ENCODE measurements at regions not wholly inside any gene's neighbourhood (a gene's known extent, or its start where the extent isn't known, plus 50 kb on each side); places are given as distances from the start of the nearest gene placed in this dataset.

GRCh38 chr1:99476058-99476457 is 169.9 kb upstream of the PALMD start:
- Histone ChIP-seq H3K27me3 (ENCODE audit: control insufficient read depth in 2 of 2, insufficient read depth in 2 of 2, low read length in 2 of 2) (no peaks in the 10 kb centered on the region), H3K36me3 (replicated peaks in 1 of 2; ENCODE audit: control insufficient read depth in 1 of 2, insufficient read depth in 2 of 2, low read length in 2 of 2) (no peaks in the 10 kb centered on the region), H3K9ac (ENCODE audit: insufficient read depth, low read length, poor library complexity, severe bottlenecking) (no peak overlapping the region), H2AFZ (ENCODE audit: insufficient read depth, low read depth, low read length, poor library complexity, severe bottlenecking) (no peak overlapping the region), H3K4me3 (replicated peaks in 1 of 3; ENCODE audit: low read depth in 2 of 3, low read length in 3 of 3) (no peak overlapping the region), H3K27ac (ENCODE audit: low read depth in 1 of 2, low read length in 2 of 2) (no peak overlapping the region), H3K79me2 (ENCODE audit: insufficient read depth, low read length) (no peaks in the 10 kb centered on the region), H3K4me2 (replicated peaks; ENCODE audit: extremely low read depth, low read length, poor library complexity, severe bottlenecking) (no peak overlapping the region), H3K4me1 (ENCODE audit: control insufficient read depth in 1 of 2, insufficient read depth in 2 of 2, low read length in 2 of 2) (no peaks in the 10 kb centered on the region), H3K9me3 (replicated peaks in 1 of 2; ENCODE audit: control insufficient read depth in 1 of 2, insufficient read depth in 1 of 2, low read length in 2 of 2) (no peaks in the 10 kb centered on the region), H4K20me1 (ENCODE audit: insufficient read depth, low read length) (no peaks in the 10 kb centered on the region)
- Mint-ChIP-seq H3K4me3 (no peak overlapping the region), H3K9me3 (peaks cover 0 to 2% (median 0%) of the 10 kb centered on the region in 7 donors), H3K27ac (no peak overlapping the region), H3K4me1 (no peaks in the 10 kb centered on the region), H3K27me3 (ENCODE audit: low read depth in 3 of 3) (peaks cover 0 to 2% (median 1%) of the 10 kb centered on the region in 3 donors), H3K36me3 (no peaks in the 10 kb centered on the region)
- 83% methylated on average over 1 of the region's 3 CpGs for whole genome bisulfite sequencing (ENCODE audit: insufficient coverage)
- no peak for TF ChIP-seq CTCF (IDR thresholded peaks at IDR 0.05)
- no peak for DNase-seq
- intact Hi-C loops (cut with micrococcal nuclease), result no loop called here

- Histone ChIP-seq H3K27me3 (ENCODE audit: control insufficient read depth in 2 of 2, insufficient read depth in 2 of 2, low read length in 2 of 2) (no peaks in the 10 kb centered on the region), H2AFZ (ENCODE audit: insufficient read depth, low read depth, low read length, poor library complexity, severe bottlenecking) (no peak overlapping the region), H3K79me2 (ENCODE audit: insufficient read depth, low read length) (no peaks in the 10 kb centered on the region), H4K20me1 (ENCODE audit: insufficient read depth, low read length) (no peaks in the 10 kb centered on the region), H3K4me3 (replicated peaks in 1 of 3; ENCODE audit: low read depth in 2 of 3, low read length in 3 of 3) (no peak overlapping the region), H3K27ac (ENCODE audit: low read depth in 1 of 2, low read length in 2 of 2) (no peak overlapping the region), H3K36me3 (replicated peaks in 1 of 2; ENCODE audit: control insufficient read depth in 1 of 2, insufficient read depth in 2 of 2, low read length in 2 of 2) (no peaks in the 10 kb centered on the region), H3K4me1 (ENCODE audit: control insufficient read depth in 1 of 2, insufficient read depth in 2 of 2, low read length in 2 of 2) (no peaks in the 10 kb centered on the region), H3K9me3 (replicated peaks in 1 of 2; ENCODE audit: control insufficient read depth in 1 of 2, insufficient read depth in 1 of 2, low read length in 2 of 2) (no peaks in the 10 kb centered on the region), H3K9ac (ENCODE audit: insufficient read depth, low read length, poor library complexity, severe bottlenecking) (no peak overlapping the region), H3K4me2 (replicated peaks; ENCODE audit: extremely low read depth, low read length, poor library complexity, severe bottlenecking) (no peak overlapping the region)
- no peaks in the 10 kb centered on the region for H3K4me1 Mint-ChIP-seq
- H3K4me3 Mint-ChIP-seq, result no peak overlapping the region
- no peaks in the 10 kb centered on the region for H3K36me3 Mint-ChIP-seq
- DNase-seq, result peak in 2 of 3 donors; percentile 0 to 12
- peak; percentile 61 for TF ChIP-seq CTCF (IDR thresholded peaks at IDR 0.05)
- intact Hi-C loops (cut with micrococcal nuclease), result no loop called here
- H3K9me3 Mint-ChIP-seq, result no peaks in the 10 kb centered on the region
- H3K27me3 Mint-ChIP-seq (ENCODE audit: low read depth in 3 of 3), result peaks cover 0 to 1% (median 0%) of the 10 kb centered on the region in 3 donors
- no peak overlapping the region for H3K27ac Mint-ChIP-seq
These were observed 164.4 kb upstream of the PALMD start for GRCh38 chr1:99481391-99481996.

All from CD14-positive monocyte (primary cell).